ENCODE measurements at regions not wholly inside any gene's neighbourhood (a gene's known extent, or its start where the extent isn't known, plus 50 kb on each side); places are given as distances from the start of the nearest gene placed in this dataset.

DNA sequence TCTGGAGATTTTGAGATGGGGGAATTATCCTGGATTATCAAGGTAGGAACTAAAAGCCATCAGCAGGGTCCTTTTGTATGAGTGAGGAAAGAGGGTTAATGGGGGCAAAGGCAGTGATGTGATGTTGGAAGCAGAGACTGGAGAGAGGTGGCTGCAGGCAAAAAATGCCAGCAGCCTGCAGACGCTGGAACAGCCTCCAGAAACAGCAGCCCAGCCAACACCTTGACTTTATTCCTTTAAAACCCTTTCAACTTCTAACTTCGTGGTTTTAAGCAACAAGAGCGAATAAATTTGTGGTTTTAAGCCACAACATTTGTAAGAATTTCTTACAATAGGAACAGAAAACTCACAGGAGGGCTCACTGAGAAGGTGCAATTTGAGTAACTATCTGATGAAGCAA is 523.1 kb upstream of the HS6ST1 start:
- peak; percentile 41 for DNase-seq (ENCODE audit: low read depth, low spot score)

DNA sequence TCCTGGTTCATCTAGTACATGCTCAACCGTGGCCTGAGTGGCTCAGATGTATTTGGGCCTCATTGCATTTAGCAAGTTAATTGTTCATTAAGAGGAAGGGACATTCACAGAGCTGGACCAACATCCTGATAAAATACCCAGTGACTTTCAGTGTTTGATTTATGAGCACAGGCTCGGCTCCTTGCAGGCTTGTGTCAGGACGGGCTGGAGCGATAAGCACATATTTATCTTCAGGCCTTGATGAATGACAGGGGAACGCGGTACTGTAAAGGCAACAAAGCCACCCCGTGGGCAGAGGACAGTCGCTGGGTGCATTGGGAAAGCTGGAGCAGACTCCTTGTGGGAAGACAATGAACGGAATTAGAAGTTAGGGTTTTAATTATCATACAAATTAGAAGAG is 548.6 kb upstream of the HS6ST1 start:
- DNase-seq (ENCODE audit: low read depth, low spot score): no peak

GRCh38 chr2:128867936-128868636 is 549.4 kb upstream of the HS6ST1 start:
- no peak for DNase-seq (ENCODE audit: low read depth, low spot score)

GRCh38 chr2:128868686-128869551 is 550.3 kb upstream of the HS6ST1 start:
- DNase-seq (ENCODE audit: low read depth, low spot score): peak; percentile 75

- DNase-seq (ENCODE audit: low read depth, low spot score): no peak
Measured at GRCh38 chr2:128874608-128875007, 555.9 kb upstream of the HS6ST1 start.

DNA sequence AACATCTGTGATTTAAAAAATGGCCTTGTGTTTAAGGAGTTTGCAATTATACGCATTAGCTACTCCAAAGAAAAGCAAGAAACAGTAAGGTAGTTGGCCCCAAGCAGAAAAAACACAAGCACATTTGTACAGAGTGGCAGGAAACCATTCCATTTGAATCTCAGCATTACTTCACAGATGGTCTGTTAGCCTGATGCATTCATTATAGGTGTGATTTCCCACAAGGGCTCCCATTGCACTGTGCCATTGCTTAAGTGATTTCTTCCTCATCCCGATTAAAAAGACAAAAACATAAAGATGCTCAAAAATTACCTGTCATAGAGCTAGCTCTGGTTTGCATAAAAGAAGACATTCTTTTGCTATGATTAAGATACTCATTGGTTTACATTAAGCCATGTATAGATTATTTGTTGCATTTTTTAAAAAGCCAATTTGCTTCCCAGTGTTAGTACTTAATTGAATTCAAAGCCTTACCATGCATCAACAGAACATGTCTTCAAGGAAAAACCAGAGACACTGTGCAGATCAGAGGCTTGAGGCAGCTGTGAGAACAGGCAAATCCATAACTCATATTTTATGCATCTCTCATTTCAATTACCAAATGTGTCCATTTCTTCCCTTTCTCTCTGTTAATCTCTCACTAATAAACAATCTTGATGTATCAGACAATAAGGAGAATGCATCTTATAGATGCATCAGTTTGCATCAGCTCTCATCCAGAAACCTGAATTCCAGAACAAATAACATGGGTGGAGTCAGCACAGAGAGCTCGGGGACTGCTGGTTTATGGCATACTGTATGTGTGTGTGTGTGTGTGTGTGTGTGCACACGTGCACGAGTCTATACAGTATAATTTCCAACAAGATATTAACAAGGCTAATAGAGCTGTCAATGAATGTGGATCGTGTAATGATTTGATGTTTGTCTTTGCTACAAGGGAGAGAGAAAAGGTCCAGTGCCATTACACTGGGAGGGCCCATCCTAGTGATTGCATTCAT is 558.6 kb upstream of the HS6ST1 start:
- DNase-seq (ENCODE audit: low read depth, low spot score): no peak

DNA sequence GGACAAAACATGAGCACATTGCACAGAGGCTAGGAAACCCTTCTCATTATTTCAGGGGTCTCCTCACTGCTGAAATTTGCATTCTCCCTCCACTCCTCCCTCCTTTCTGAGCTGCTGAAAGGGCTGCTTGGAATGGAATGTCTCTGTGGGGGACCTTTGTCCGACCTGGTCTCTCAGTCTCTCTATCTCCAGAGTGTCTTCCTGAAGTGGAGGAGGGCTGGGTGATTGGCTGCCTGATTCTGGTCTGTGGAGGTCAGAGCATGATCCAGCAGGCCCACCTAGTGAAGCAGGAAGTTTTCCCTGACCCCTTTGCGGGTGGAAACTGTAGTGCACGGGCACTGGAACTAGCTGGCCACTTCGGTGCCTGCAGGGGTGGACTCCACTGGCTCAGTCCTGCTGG is 560.5 kb upstream of the HS6ST1 start:
- DNase-seq (ENCODE audit: low read depth, low spot score): no peak

GRCh38 chr2:128894896-128895295 is 576.2 kb upstream of the HS6ST1 start:
- DNase-seq (ENCODE audit: low read depth, low spot score): no peak

GRCh38 chr2:128901572-128902391 is 583.1 kb upstream of the HS6ST1 start:
- DNase-seq (ENCODE audit: low read depth, low spot score): no peak

- DNase-seq (ENCODE audit: low read depth, low spot score): no peak
Measured at GRCh38 chr2:128903637-128904036, 585.0 kb upstream of the HS6ST1 start.

DNA sequence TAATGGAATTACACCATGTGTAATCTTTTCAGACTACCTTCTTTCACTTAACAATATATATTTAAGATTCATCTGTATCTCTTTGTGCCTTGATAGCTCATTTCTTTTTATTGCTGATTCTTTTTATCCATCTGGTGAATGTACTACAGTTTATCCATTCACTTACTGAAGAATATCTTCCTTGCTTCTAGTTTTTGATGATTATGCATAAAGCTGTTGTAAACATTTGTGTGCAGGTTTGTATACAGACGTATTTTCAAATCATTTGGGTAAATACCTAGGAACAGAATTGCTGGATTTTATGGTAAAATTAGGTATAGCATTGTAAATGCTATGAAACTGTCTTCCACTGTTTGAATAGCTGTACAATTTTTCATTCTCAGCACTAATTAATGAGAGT is 592.6 kb upstream of the HS6ST1 start:
- DNase-seq (ENCODE audit: low read depth, low spot score): no peak

- DNase-seq (ENCODE audit: low read depth, low spot score): no peak
Measured at GRCh38 chr2:128914320-128914719, 595.7 kb upstream of the HS6ST1 start.

DNA sequence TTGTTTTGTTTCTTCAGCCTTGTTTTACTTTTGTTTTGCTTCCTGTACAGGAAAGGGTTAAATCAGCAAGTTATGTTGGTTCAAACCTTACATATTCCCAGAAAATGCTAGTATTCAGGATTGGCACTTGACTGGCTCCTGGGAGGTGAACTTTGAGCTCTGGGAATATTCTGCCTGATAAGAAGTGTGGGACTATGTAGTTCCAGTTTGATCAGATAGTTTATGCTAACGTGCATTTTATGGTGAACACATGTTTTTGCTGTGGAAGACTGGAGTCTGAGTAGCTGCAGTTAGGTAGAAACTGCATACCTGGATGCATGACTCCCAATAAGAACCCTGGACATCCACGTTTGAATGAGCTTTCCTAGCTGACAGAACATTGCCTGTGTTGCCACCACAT is 603.1 kb upstream of the HS6ST1 start:
- no peak for DNase-seq (ENCODE audit: low read depth, low spot score)

DNA sequence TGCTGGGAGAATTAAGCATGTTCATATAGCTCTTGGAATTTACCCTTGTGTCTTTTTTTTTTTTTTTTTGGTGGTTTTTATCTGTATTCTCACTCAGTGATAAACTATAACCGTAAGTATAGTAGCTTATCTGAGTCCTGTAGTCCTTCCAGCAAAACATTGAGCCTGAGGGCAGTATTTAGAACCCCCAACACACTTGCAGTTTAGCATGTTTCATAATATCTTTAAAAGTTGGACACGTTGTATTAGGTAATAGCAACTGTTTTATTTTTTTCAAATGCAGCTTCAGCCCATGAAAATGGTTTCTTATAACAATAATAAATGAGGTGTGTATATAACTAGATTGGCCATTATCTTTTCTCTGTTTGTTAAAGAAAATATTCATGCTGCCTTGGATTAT is 603.5 kb upstream of the HS6ST1 start:
- DNase-seq (ENCODE audit: low read depth, low spot score): no peak

GRCh38 chr2:128925631-128926030 is 607.0 kb upstream of the HS6ST1 start:
- no peak for DNase-seq (ENCODE audit: low read depth, low spot score)

DNA sequence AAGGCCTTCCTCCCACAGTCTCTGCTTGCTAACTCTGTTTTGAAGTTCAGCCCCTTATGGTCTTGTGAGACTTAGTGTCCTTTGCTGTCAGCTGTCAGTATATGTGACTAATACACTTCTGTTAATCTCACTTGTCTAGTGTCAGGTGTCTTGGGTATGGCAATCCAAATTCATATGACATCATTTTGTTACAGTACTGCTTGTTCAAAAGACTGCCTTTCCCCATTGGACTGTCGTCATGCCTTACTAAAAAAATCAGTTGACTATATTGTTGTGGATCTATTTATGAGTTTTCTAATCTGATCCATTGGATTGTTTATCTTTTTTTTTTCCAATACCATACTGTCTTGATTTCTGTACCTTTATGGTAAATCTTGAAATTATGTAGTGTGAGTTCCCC is 611.4 kb upstream of the HS6ST1 start:
- no peak for DNase-seq (ENCODE audit: low read depth, low spot score)

DNA sequence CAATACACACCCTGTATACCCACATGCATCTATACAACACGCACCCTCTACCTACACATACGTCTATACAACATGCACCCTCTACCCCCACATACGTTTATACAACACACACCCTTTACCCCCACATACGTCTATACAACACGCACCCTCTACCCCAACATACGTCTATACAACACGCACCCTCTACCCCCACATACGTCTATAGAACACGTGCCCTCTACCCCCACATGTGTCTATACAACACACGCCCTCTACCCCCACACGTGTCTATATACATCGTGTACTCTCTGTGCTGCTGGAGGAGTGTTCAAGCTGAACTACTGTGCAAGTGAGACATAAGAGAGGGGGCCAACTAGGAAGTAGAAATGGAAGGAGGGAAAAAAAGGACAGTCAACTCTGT is 621.7 kb upstream of the HS6ST1 start:
- DNase-seq (ENCODE audit: low read depth, low spot score): no peak

- DNase-seq (ENCODE audit: low read depth, low spot score): no peak
Measured at GRCh38 chr2:128941751-128942150, 623.1 kb upstream of the HS6ST1 start.

- peak; percentile 84 for DNase-seq (ENCODE audit: low read depth, low spot score)
Measured at GRCh38 chr2:128949360-128949759, 630.7 kb upstream of the HS6ST1 start.

DNA sequence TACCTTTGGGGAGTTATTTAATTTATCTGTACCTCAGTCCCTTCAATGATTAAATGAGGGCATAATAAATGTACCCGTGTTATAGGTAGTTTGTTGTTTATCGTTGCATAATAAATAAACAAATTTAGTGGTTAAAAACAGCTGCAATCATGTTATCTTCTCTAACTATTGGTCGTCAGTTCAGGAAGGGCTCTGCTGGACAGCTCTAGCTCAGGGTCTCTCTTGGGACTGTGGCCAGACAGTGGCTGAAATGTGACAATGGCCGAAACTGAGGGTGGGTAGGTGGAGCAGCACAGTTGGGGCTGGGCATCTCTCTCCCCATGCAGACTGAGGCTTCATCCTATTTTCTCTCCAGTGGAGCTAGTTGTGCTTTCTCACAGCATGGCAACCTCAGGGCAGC is 632.1 kb upstream of the HS6ST1 start:
- DNase-seq (ENCODE audit: low read depth, low spot score): peak; percentile 12

- DNase-seq (ENCODE audit: low read depth, low spot score): no peak
Measured at GRCh38 chr2:128958241-128958640, 639.6 kb upstream of the HS6ST1 start.

Data from astrocyte of the hippocampus (primary cell).